NCI-H748 (cell line): ENCODE measurements at regions not wholly inside any gene's neighbourhood (a gene's known extent, or its start where the extent isn't known, plus 50 kb on each side); places are given as distances from the start of the nearest gene placed in this dataset.

Experiments
- DNase-seq: peaks from one replicate; lab custom pipeline; 2025; ENCODE audit not compliant: unreplicated experiment; lab: John Stamatoyannopoulos, UW

DNA sequence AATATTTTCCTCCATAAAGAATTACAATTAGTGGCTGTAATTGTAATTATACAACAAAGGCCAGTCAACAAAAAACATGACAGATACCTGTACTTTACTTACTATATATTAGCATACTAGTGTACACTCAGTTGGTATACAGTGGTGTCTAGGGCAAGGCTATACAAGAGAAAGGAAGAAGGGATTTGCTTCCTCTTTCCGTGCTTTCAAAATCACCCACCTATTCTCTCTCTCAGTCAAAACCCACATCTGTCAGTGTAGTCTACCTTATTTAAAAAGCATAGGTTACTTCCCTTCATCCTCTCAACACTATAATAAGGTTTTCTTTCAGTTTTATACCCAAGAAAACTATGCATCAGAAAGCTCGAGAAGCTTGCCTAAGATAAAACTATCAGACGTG lies 355.8 kb upstream of the NR5A2 start:
- no peak for DNase-seq

DNA sequence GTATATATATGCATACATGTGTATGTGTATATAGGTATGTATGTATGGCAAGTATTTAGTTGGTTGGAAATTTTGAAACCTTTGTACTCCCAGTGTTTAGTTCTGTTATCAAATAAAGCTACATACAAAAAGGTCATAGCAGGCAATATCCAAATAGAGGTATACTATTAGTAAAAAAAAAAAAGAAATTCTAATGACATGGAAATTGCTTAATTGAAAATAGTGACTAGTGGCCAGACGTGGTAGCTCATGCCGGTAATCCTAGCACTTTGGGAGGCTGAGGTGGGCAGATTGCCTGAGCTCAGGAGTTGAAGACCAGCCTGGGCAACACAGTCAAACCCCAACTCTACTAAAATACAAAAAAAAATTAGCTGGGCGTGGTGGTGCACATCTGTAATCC lies 351.6 kb upstream of the NR5A2 start:
- no peak for DNase-seq

DNA sequence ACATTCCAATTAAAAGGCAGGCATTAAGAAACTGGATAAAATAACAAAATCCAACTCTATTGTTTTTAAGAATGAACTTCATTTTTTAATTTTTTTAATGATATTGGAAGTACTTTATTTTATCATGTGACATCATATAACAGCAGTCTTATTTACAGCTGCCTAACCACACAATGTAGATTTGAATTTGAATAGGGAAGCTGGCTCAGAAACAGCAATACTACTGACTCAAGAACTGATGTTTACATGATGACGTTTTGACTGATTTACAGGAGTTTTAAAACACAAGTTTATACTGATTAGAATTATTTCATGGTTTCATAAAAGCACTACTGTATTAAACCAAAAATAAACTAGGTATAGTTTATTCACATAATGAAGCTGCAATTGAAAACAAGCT lies 348.7 kb upstream of the NR5A2 start:
- no peak for DNase-seq

DNA sequence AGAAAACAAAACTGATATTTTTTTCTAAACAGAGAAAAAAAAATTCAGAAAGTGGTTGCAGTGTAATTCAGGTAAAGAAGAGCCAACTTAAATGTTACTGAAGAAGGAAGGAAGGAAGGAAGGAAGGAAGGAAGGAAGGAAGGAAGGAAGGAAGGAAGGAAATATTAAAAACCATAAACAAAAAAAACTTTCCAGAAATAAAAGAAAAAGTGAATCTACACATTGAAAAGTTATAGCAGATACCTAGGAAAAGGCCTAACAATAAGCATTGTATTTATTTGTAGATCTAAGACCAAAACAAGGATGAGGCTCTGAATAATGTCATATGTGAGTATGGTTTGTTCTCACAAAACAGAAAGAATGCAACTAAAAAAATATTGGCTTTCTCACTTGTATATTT lies 345.4 kb upstream of the NR5A2 start:
- DNase-seq = no peak

DNA sequence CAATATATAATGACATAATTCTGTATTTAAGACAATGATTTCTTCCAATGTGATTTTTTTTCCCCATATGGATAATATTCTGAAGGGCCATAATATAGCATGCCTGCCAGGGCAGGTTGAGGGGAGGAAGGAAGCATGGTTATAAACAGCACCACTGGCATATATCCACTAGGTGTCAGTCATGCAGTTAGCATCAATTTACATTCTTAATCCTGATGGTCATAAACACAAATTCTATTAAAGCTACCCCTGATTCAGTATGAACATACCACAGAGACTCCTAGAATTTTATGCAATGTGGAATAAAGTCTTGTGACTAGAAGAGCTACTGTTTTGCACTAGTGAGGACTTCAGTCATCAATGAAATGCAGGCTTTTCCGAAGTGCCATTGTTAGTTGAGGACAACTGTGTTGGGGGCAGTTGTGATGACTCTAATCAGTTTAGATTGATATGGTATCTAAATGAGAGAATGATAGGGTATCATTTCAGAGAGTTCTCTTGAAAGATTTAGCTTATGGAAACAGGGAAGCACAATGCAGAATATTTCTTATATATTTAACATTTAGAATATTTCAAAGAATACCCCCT lies 342.7 kb upstream of the NR5A2 start:
- DNase-seq = peak; percentile 66

DNA sequence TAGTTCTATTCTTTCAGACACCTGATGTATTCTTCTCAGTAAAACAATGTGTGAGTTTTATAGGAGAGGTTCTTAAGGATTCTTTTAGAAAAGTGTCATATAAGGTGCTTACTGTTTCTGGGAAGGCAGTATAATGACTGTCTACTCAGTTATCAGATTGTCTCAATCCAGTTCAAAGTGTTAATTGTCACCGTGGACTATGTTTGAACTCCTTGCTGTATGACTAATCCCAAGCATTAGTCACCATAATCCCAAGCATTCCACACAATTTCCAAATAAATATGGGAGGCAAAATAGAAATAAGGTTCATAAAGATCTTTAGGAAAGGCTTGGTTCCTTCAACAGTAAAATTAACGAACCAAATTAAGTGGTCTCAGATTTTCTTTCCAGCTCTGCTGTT lies 342.1 kb upstream of the NR5A2 start:
- DNase-seq = no peak

DNA sequence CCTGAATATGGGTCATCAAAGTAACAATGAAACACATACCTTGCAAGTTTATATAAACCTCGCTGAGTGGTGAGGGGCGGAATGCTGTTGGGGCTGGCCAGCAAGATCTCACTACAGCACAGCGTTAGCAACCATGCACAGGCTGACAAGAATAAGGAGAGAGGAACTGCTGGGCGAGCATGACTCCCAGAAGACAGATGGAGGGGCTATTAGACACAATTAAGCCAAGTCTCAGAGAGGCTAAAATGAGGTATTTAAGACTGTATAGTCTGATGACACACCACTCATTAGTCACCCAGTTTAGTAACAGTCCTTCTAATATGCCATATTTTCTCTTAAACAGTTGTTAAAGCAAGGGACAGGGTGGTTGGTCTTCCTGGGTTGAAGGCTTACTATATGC lies 340.2 kb upstream of the NR5A2 start:
- DNase-seq = no peak

DNA sequence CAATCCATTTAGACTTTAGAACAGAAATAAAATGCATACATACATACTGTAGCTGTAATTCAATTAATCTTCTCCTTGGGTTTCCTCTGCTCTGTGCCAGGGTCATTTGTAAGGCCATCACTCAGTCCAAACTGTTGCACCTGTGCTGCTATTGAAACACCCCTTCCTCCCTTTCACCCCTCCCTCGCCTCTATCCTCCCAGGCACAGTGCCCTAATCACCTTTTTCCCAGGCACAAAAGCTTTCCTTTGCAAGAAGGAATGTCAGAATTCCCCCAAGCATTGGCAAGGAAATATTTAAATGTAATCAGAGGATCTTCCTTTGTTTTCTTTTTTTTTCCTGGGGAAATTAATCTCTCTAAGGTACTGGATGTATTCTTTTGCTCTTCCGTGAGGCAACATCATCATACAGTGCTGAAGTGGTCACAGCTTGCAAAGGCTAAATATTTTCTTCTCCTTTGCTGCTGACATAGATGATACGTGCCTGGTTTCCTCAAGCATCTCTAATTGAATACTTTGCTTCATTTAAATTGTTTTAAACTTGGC lies 339.3 kb upstream of the NR5A2 start:
- peak; percentile 5 for DNase-seq

DNA sequence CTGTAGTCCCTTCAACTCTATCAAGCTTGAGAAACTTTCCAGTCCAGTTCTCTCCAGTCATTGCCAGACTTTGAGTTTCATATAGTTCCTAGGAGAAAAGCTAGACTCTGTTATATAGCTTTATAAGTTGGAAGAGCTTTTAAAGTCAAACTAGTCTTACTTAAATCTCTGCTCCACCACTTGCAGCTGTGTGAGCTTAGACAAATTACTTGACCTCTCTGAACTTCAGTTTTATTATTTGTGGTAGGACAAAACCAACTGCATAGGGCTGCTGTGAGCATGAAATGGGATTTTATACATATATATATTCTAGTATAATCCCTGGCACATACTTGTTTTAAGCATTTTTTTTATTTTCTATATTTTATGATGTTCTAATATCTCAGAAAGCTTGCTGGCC lies 338.7 kb upstream of the NR5A2 start:
- DNase-seq = no peak

DNA sequence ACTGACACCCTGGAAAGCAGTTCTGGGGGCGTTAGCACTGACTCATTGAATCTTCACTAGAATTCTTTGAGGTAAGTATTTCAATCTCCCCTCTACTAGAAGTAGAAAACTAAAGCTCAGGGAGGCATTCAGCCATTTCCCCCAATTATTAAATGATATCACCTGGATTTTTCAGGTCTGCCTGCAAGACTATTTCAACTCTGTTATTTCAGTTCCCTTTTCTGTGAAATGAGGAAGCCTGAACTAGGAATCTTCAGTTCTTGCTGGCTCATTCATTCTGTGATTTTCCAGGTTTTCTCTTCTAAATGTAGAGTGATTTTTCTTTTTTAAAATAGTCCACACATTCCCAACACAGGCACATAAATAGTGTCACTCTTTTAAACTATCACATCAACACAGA lies 337.0 kb upstream of the NR5A2 start:
- DNase-seq = no peak

DNA sequence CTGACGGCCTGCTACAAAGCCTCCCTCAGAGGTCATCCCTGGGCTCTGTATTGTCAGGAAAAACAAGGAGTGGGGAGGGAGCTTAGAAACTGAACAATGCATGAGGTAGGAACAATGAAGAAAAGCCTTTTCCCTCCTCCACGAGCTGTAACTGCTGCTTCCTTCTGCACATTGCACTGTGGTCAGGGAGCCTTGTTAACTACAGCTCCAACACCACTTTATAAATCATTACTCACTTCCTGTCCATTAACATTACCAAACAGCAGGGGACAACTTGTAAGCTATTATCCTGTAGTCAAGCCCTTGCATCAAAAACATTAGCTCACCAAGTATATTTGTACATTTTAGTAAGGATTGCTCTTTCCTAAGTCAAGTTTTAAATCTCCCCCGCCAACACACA lies 336.0 kb upstream of the NR5A2 start:
- DNase-seq = peak; percentile 88

DNA sequence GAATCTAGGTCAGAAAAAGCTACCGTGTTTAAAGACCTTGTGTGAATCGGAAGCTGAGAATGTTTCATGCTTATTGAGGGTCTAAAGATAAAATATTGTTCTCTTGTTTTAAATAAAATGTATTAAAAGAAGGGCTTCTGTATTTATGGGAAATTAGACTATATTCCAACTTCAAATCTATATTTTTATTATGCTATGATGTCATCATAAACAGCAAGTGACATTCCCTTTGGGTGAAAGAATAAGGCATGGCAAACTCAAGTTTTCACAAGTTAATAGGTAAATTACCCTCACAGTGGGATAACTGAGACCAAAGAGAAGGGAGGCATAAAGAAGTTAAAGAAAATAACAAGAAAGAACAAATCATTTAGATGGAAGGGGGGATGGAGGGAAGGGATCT lies 333.8 kb upstream of the NR5A2 start:
- no peak for DNase-seq

DNA sequence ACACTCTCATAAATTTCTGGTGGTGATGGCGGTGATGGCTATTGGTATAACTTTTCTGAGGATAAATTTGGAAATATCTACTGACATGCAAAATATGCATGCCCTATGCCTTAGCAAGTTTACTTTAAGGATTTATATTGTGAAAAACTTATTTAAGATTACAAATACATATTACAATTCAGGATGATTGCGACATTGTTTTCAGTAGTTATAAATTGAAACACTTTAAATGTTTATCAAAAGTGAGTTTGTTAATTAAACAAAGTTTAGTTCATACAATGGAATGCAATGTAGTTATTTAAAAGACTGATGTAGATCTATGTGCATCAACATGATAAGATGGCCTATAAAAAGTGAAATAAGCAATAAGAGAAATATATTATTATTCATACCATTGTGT lies 331.3 kb upstream of the NR5A2 start:
- no peak for DNase-seq

DNA sequence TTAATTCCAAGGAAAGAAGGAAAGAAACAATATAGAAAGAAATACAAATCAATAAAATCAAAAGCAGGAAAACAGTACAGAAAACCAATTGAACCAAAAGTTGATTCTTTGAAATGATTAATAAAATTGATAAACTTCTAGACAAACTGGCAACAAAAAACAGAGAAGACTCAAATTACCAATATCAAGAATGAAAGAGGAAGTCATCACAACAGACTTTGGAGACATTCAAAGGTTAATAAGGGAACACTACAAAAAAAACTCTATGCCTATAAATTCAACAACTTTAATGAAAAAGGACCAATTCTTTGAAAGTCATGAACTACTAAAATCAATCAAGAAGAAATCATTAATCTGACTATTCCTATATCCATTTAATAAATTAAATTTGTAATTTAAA lies 329.3 kb upstream of the NR5A2 start:
- no peak for DNase-seq

DNA sequence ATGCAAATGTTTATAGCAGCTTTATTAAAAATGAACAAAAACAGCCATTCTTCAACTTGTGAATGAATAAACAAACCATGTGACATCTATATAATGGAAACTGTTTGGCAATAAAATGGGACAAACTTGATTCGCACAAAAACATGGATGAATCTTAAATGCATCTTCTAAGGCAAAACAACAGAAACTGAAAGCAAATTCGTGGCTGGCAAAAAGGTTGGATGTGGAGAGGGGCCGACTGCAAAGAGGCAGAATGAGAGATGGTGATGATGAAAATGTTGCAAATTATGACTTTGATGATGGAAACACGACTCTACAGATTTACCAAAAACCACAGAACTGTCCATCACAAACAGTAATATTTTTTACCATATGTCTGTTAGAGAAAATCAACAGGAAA lies 327.0 kb upstream of the NR5A2 start:
- peak; percentile 26 for DNase-seq

DNA sequence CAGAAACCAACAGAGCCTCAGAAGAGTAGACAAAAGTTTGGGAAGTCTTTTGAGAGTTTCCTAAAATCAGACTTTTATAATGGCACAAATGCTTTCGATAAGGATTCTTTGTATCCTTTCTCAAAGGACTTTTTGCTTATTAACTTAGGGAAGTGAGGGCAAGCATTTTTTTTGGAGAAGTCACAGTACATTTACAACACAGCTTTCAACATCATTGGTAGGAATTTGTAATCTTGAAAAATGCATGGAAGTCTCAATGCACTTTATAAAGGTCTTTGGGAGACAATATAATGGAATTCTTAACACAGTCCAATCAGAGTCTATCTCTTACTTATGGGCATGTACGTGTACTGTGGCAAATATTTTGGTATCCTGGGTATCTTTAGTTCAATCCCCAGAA lies 325.8 kb upstream of the NR5A2 start:
- DNase-seq = no peak

DNA sequence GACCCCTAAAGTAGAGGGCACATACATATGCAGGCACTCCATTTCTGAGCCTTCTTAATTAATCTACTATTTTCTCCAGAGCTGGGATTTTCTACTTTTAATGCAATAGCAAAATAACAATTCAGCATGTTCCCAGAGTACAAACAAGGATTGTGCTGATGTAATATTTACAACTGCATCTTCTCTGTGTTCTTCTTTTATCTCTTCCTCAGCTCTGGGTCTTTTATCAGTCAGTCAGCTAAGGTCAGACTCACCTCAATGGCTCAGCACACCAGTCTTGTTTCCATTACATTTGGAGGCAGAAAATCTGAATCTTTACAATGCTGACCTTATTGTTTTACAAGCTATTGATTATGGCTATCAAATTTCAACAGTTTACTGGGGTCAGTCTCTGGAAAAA lies 323.3 kb upstream of the NR5A2 start:
- DNase-seq = no peak

DNA sequence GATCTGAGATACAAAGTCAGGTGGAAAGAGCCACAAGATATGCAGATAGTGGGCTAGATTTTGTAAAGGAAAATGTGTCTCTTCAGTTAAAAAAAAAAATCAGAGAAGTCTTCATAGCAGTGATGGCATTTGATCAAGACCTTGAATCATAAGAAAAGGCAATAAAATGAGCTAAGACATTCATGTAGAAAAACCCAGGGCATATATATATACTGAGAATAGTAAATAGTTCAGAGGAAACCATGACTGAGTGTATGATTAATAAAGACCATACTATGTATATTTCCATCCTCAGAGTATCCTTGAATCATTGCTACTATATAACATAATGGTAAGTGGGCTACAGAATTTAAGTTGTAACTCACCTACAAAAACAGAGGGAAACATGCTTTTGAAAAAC lies 321.7 kb upstream of the NR5A2 start:
- DNase-seq = no peak

DNA sequence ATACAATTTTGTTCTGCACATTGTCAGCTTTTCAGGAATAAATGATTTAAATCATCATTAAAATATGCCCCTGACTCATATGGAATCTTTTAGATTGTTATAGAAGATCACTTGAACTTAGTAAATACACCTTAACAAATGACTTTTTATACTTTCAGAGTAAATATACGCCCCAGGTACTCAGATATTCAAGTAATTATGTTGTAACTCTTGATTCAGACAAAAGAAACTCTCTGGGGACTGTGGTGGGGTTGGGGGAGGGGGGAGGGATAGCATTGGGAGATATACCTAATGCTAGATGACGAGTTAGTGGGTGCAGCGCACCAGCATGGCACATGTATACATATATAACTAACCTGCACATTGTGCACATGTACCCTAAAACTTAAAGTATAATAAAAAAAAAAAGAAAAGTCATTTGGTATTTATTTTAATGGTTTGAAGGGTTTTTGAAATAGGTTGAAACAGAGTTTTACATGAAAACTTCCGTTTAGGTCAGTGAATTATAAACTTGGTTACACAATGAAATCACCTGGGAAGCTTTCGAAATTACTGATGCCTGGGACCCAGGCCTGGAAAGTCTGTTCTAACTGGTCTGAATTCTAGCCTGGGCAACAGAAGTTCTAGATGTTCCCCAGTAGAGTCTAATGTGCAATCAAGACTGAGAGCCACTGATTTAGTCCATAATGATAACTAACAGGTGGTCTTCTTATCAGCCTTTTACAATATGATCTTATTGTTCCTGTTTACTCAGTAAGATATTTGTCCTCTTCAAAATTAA lies 320.5 kb upstream of the NR5A2 start:
- DNase-seq = no peak

DNA sequence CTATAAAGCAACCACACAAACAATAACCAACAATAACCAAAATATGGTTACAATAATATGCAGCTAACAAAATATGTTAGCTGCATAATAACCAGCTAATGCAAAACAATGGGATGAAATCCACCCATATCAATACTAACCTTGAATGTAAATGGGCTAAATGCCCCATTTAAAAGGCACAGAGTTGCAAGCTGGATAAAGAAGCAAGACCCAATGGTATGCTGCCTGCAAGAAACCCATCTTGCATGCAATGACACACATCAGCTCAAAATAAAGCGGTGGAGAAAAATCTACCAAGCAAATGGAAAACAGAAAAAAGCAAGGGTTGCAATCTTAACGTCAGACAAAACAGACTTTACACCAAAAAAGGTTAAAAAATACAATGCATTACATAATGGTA lies 316.5 kb upstream of the NR5A2 start:
- DNase-seq = no peak

DNA sequence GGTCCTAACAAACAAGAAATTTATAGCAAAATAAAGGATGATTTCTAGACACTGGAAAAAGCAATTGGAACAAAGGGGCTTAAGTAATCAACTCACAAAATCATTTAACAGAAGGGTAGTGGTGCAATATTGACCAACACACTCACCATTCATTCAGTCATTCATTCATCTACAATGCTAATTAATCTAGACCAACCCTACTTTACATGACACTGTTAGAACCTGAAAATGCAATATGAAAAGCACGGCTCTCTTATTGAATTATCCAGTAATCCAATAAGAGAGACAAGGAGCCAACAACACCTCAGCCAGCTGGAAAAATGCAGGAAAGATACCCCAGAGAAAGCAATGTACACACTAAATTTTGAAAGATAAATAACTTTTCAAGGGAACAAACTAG lies 310.8 kb upstream of the NR5A2 start:
- no peak for DNase-seq

DNA sequence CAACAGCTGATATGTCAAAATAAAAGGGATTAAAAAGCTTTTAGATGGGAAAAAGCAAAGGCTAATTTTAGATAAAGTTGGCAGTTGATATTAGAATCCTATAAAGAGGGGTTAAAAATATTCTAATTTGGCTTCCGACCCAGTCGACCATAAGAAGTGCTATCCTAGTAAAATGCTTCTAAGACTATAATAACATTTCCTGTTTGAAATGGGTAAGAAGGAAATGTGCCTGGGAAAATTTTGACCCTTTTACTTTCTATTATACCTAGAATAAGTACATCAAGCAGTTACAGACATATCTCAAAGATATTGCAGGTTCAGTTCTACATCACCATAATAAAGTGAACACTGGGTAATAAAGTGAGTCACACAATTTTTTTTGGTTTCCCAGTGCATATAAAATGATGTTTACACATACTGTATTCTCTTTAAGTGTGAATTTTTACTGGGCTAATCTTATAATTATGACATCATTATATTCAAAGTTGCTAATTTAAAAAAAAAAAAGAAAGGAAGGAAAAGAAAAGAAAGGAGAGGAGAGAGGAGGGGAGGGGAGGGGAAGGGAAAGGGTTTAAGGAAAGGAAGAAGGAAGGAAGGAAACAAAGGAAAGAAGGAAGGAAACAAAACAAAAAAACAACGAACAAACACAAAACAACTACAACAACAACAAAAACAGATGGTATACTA lies 308.2 kb upstream of the NR5A2 start:
- no peak for DNase-seq
